Epidermal melanocyte (primary cell): ENCODE measurements at regions not wholly inside any gene's neighbourhood (a gene's known extent, or its start where the extent isn't known, plus 50 kb on each side); places are given as distances from the start of the nearest gene placed in this dataset.

ENCODE experiments used
- DNase-seq: peaks from one replicate; pipeline ENCODE4 v3.0.0; 2011; ENCODE audit warnings: low spot score; ENCODE audit not compliant: insufficient read length

DNA sequence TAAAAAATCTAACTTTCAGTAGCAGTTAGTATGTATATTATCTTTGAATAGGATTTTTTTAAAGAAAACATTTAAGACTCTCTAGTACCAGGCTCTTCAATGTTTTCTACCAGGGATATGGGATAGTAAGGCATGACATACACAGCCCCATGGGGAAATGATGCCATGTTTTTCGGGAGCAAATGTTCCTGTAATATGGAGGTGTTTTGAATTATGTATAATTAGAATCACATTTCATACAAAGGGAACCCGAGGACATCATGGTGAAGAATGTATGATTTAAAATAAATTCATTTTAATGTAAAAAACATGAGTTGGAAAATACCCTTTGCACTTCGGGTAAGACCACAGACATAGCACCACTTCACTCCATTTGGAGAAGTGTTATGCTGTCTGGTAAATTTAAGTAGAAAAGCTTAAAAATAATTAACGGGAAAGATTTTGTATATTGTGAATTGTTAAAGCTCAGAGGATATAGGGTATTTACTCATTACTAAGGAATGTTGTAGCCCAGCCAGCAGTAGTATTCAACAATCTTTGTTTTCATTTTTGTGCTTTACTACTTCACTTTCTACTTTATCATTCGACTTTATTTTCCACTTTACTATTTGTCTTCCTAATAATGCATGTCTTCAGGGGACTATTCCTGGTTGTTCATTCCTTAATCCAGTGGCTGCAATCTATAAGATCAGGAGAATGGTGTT, 2050.7 kb downstream of the ARAP2 start:
- no peak for DNase-seq

DNA sequence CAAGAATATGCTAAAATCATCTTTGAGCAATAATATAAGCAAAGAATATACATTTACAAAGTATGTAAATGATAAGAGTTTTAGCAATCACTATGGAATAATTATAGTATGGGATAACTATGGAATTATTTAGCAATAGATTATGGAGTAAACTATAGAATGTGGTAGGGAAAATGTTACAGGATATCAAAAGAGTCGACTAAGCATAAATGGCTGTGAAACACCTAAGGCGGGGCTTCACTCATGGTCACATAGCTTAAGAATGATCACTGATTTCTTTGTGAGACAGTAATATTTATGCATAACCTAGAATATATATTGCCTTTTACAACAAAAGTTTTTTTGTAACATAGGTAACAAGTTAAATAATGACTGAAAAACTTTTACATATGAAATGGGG, 2049.7 kb downstream of the ARAP2 start:
- no peak for DNase-seq

DNA sequence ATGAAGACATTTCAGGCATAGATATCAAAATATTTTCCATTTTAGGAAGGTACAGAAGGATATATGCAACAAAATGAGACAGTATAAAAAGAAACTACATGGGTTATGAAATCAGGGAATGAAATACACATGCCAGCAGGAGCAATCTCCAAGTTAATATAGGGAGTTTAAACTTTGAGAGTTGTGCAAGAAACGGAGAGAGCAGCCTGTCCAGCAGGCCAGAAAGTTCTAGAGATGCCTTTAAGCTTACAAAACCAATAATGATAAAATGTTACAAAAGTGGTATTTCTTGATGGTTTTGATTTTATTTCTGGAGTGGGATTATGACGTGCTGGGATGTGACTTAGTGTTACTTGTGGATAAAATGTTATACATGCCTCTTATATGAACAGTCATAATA, 2047.9 kb downstream of the ARAP2 start:
- no peak for DNase-seq

DNA sequence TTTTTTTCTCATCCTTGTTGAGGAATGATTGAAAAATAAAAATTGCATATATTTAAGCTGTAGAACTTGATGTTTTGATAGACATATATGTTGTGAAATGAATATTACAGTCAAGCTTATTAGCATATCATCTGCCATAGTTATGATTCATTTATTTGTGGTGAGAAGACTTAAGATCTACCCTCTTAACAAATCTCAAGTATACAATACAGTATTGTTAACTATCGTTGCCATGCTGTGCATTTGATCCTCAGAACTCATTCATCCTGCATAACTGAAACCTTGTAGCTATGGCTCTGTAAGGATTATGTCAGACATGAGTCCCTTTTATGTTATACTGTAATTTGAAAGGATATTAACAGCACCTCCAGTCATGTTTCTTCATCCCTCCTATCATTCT, 2045.3 kb downstream of the ARAP2 start:
- DNase-seq = no peak

DNA sequence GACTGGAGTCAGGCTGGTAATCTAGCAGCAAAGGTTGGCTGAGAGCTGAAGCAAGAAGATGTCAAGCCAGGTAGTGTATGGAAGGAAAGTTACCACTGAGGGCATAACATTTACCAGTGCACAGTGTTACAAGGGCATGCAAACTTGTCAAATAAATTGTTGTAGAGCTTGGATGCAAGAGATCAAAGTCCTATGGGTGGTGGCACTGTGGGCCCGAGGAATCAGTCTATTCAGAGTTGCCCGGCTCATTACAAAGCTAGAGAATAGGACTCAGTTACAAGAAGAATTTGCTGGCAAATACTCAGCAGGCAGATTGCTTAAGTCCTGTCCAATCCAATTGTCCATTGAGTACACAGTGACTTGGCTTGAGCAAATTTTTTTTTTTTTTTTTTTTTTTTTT, 2043.8 kb downstream of the ARAP2 start:
- no peak for DNase-seq

DNA sequence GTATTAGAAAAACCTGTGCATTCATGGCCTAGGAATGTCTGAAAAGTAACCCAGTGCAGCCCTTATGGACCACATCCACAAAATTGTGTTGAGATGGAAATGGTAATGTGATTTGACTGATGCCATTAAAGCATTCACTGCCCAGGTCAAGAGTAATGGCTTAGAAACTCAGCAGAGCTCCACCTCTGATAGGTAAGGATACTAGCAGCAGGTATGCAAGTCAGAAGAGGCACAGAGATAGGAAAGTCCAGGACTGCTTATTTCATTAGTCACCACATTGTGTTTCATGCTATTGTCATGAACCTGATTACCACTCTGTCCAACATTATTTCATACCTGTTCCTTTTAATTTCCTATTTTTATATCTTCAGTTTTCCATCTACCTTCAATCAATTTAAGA, 2042.2 kb downstream of the ARAP2 start:
- DNase-seq = no peak

DNA sequence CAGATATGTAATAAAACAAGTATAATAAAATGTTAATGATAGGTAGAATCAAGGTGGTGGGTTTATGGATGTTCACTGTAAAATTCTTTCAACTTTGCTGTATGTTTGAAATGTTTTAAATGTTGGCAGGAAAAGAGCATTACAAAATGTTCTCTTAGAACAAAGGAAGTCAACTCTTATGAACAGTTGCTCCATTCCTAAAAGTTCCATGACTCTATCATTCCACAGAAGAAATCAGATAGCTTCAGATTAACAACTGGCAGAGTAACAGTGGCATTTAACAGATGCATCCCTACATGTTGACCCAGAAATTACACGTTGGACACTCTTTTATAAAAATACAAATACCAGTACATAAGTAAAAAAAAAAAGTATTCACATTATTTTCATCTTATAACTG, 2023.7 kb downstream of the ARAP2 start:
- DNase-seq = no peak

DNA sequence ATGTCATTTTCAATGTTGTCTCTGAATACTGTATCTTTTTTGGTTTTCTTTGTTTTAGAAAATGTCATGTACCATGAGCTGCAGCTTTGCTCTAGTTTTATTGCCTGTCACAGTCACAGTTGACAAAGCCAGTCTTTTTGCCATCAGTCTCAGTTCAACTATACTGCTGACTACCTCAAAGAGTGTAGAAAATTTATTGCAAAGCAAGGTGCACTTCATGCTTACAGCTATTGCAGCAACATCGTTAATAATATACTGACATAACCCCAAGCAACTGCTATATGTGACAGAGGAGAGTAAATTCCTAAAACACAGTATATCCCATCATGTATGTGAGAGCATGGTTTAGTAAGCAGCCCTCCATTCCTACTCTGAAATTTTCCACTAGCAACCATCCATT, 2022.3 kb downstream of the ARAP2 start:
- DNase-seq = no peak

DNA sequence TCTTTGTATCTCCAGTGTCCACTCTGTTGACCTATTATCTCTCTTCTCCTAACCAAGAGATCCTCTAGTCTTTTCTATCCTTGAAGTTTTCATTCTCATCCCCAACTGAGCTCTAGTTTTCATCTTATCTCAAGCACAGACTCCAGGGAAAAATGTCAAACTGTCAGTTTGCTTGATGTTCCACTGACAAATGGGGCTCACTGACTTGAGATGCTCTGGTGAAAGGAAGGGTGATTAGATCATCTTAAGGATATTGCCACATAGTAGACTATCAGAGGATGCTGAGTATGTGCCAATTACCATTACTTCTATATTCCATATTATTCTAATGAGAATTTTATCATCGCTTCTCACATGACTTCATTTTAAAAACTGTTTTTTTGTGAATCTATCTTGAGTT, 2008.2 kb downstream of the ARAP2 start:
- DNase-seq = no peak

DNA sequence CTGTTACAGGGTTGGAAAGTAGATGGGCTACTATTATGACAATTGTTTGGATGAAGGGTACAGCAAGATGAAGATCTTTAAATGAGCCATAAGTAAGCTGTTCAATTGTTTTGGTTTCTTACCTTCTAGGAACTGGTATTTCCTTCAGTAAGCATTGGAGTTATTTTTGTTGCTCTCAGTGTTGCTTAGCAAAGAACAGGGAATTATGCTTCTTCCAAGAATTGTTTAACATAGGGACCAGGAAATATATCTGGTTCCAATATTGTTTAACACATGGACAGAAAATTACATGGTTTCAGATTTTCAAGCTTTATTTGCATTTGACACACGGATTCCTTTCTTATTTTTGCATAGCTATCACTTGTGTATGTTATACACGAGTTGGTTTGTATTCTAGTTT, 1999.0 kb downstream of the ARAP2 start:
- DNase-seq = no peak

DNA sequence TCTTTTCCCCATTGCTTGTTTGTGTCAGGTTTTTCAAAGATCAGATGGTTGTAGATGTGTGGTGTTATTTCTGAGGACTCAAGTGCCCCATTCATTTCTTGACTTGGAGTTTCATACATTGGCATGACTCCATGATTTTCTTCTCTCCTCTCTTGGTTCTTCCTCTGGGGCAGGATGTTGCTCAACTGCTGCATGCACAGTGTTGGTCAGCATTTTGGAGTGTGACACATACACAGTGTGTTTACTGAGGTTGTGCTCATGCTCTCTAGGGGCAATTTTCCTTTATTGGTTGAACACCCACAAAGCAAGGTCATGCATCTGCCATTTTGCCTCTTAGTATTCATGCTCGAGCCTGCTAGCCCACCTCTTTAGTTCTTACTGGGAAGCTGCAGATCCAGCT, 1993.8 kb downstream of the ARAP2 start:
- DNase-seq = no peak

DNA sequence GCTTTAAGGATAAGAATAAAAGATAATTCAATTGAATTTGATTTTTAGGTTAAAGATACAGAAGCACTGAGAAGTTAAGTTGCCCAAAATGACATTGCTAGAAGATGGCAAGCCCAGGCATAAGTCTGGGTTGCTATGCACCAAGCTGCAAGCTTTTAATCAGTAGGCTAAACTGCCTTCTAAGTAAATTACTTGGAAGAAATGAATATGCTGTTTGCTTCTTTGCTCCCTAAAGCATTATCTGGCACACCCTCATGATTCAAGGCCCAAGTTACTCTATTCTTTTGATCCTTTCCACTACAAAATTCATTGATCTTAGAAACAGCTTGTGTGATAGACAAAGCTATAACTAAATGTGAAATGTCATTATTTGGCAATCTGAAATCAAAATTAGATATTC, 1991.1 kb downstream of the ARAP2 start:
- no peak for DNase-seq

DNA sequence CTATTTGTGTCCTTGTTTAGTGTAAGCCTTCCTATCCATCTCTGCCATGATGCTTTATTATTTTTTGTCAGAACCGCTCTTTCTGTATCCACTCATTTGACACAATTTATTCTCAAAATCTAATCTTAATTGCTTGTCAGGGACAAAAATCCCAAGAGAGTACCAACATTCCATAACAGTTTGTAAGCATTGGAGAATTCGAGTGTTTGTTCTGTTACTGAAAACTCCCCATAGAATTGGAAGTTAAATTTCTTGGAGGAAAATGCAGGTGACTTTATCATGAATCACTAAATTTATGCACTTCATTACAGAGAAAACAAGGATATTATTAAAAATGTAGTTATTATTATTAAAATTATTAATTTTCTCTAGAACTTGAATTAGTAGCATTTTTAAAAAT, 1986.1 kb downstream of the ARAP2 start:
- DNase-seq = no peak

DNA sequence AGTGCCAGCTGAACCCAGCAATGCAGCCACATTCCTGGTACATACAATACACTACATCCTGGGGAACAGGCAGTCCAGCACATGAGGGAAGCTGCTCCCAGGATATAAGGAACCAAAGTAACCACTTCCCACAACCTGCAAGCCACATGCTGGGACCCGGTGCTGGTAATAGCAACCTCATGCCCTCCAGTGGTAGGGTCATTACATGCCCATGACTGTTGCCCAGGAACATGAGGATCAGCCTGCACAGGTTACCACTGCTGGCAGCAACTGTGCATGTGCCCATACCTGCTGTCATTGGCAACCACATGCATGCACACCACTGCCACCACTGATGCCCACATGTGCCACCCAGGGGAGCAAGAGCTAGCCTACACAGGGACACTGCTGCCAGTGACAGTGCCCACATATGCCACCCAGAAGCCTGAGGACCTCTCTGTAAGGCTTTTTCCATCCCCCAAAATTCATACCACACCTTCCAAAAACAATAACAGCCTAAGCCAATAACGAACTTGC, 1982.5 kb downstream of the ARAP2 start:
- no peak for DNase-seq

DNA sequence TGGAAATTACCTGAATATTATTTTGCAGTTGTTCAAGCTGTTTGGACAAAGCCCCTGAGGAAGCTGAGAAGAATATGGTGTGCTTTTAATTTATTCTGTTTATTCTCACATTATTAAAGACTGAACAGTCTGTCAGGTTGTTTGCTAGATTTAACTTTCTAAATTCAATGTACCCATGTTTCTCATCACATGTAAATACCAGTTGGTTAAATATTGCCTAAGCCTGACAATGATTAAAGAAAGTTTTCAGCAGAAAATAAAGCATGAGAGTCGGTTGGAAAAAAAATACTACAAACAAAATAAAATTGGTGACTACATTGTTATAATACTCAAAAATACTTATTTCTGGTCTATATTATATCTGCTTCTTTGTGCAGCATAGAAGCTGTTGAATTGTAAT, 1974.7 kb downstream of the ARAP2 start:
- no peak for DNase-seq

DNA sequence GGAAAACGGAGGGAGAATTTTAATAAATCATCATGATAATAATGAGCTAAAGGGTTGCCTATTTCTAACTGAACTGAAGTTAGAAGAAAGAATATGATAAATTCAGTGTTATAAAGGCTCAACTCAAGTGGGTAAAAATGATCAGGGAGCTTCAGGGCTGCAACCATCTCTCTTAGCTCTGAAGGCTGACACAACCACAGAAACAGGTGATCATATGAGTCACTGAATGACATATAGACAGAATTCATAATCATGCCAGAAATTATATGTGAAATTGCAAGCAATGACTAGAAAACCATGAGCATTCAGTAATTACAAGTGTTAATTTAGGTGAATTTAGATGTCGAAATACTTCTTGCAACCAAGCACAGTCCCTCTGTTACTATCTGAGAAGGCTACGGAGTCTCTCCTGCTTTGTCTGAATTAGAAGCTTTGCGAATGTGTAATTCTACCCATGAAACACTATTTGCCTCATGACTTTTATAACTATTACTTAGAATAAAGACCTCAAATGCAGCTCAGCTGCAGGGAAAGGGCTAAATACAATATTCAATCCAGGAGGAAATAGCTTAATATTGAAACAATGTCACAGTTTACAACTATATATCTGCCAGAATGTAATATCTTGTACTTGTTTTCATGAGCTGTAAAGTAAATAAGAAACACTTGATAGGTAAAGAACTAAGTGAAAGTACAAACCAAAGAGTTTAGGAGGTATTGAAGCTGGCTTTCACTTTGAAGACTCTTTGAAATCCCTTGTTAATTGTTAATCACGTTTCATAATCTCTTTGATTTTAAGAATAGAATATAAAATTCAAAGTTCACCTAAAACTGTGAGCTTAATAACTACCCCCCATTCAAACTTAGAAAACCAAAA, 1972.6 kb downstream of the ARAP2 start:
- no peak for DNase-seq

DNA sequence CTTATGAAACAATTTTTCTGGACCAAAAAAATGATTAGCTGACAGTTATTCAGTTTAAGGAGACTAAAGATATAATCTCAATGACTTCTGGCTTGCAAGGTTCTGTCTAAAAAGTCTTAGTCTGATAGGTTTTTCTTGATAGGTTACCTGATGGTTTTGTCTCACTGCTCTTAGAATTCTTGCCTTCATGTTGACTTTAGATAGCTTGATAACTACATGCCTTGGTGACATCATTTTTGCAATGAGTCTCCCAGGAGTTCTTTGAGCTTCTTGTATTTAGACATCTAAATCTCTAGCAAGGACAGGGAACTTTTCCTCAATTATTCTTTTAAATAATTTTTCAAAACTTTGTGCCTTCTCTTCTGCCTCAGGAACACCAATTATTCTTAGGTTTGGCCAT, 1965.3 kb downstream of the ARAP2 start:
- DNase-seq = no peak

DNA sequence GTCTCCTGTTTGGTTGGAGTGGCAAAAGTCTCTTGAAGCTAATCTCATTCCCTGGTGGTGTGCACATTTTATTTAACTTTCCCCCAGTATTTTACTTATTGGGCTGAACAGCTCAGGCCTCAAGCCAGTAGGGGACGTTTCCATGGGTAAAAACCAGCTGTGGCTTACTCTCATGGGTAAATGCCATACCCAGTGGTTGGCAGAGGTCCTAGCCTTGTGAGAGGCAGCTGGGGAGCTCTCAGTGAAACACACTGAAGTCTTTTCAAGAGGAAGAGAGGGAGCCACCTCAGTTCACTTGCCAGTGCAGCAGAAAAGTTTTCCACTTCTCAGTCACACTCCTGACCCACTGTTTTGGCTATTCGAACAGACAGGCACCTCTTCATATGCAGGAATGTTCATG, 1964.2 kb downstream of the ARAP2 start:
- no peak for DNase-seq

DNA sequence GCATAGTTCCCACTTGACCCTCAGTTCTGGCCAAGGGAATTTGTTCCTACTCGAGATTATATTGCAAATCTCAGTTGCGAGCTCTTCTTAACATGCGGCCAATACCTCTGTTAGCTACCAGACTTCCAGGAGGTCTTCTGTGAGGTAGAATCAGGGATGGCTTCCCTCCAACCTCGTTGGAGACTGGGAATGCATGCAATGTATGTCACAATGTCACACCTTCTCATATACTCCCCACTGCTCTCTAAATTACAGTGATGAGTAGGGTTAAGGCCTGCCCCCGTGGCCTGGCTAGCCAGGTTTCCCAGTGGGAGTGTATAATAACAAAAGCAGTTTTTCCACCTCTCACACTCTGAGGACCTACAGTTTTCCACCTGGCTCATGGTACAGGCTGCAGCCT, 1962.5 kb downstream of the ARAP2 start:
- no peak for DNase-seq

DNA sequence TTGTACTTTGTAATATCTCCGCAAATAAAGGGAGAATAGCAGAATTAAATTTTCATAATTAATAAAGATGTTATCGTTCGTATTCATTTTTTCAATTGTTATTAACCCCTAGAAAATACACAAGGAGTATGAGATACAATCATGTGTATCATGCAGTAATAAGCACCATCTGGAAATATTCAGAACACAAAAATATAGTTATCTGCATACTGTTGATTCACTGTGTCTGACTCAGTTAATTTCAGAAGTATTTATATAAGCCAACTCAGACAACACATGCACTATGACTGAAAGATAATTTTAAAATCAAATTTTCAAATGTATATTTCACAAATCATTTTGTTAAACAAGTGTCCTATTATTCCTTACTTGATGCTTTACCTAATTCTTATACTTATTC, 1954.8 kb downstream of the ARAP2 start:
- no peak for DNase-seq

DNA sequence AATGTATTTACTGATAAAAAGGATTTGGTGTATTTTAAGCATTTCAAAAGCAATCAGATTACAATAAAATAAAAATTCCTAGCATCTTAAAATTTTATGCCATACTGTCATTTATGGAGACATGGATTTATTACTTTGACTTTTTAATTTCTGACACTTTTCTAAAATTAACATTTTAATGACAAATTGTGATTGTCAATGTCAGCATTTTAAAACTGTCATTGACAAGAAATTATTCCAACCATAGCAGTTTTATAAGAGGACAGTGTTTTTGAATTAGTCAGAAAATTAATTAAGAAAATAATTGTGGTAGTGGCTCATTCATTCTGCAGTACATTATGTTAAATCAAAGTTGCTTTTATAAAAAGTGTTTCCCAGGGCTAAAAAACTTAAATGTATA, 1954.4 kb downstream of the ARAP2 start:
- DNase-seq = no peak

DNA sequence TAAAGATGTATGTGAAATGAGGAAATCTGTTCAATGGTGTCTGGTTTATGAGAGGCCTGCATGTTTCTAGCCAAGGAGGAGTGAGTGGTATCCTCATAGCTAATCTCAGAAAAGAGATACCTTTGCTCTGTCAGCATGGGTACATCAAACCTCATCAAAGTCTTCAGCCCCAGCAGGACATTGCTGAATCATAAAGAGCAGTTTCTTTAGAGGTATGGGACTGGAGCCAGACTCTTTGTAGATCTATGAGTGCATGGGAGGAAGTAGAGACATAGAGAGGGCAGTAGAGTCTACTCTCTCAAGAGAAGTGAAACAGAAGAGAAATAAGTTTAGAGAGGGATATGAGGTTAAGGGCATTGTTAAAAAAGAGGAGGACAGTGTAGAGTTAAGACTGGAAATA, 1950.9 kb downstream of the ARAP2 start:
- no peak for DNase-seq

DNA sequence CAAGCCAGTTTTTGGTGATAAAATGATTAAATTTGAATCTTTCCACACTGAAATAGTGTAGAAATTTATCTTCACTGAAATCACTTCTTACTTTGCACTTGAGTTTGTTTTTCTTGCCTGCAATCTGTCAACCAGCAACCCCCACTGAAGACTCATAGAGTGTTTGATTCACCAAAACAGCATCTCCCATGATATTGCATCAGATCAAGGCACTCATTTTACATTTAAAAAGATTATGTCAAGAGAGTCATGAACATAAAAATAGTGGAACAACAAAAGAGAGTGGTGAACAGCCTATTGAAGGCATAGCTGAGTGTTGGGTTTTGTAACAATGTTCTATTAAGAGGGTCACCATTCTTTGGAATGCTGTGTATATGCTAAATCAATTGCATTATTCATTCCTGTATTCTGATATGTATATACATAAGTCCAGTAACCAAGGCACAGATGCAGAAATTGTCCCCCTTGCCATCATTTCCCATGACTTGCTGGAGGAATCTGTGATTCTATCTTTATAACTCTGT, 1934.9 kb downstream of the ARAP2 start:
- DNase-seq = no peak
